ENCODE measurements at regions not wholly inside any gene's neighbourhood (a gene's known extent, or its start where the extent isn't known, plus 50 kb on each side); places are given as distances from the start of the nearest gene placed in this dataset.
"Not testable (repeated sequence)": the region's sequence is repeated elsewhere in the genome, so short reads cannot be mapped to it uniquely, and the experiment has no call there.

GRCh38 chr9:81035171-81035570, 654.2 kb downstream of the TLE1 start:
- in situ Hi-C loops (cut with HindIII; ENCODE audit: low pct_ligation_motif_present, low pct_unique_long_range_greater_than_20kb, low sequenced_read_pairs): no loop called here

DNA sequence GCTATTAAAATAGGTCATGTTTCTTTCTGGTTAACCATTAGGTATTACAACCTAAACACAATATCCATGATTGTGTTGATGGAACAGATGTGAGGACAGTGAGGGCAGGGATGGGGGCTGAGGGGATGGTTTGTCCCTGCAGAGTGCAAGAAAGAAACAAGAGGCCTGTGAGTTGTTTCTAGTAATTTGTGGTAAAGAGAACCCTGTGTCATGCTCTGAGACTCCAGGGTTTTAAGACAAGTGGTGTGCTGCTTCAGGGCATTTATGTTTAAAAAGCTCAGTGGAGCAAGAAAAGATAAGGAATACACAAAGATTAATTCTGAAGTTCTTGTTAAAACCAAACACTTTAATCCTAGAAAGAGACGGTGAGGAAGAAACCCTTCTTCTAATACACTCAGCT, 656.5 kb downstream of the TLE1 start:
- in situ Hi-C loops (cut with HindIII; ENCODE audit: low pct_ligation_motif_present, low pct_unique_long_range_greater_than_20kb, low sequenced_read_pairs): no loop called here
- no peak for DNase-seq

More at GRCh38 chr9:81035171-81035570, 654.2 kb downstream of the TLE1 start:
- DNase-seq: no peak

DNA sequence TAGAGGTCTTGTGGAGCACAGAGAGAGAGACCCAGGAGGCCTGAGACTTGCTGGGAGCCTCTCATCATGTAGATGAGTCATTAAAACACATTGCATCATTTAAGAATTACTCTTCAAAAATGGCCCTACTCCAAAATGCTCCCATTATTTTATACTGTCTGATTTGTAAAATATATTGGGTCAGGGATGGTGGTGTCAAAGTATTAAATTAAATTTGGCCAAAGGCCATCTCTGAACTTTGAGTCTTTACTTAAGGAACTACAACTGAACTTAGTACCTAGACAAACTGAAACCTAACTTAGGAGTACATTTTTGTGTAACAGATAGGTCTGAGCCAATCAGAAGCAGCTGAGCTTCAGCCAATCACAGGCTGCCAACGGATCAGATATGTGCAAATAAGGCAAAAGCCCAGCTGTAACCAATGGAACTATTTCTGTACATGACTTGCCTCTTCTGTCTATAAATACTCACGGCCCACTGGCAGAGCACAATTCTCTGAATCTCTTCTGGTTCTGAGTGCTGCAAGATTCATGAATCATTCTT, 657.2 kb downstream of the TLE1 start:
- in situ Hi-C loops (cut with HindIII; ENCODE audit: low pct_ligation_motif_present, low pct_unique_long_range_greater_than_20kb, low sequenced_read_pairs): no loop called here
- DNase-seq: peak; percentile 19

GRCh38 chr9:81031422-81032029, 657.8 kb downstream of the TLE1 start:
- no peak for DNase-seq
- in situ Hi-C loops (cut with HindIII; ENCODE audit: low pct_ligation_motif_present, low pct_unique_long_range_greater_than_20kb, low sequenced_read_pairs): no loop called here

GRCh38 chr9:81030027-81030426, 659.3 kb downstream of the TLE1 start:
- in situ Hi-C loops (cut with HindIII; ENCODE audit: low pct_ligation_motif_present, low pct_unique_long_range_greater_than_20kb, low sequenced_read_pairs): no loop called here
- DNase-seq: no peak

DNA sequence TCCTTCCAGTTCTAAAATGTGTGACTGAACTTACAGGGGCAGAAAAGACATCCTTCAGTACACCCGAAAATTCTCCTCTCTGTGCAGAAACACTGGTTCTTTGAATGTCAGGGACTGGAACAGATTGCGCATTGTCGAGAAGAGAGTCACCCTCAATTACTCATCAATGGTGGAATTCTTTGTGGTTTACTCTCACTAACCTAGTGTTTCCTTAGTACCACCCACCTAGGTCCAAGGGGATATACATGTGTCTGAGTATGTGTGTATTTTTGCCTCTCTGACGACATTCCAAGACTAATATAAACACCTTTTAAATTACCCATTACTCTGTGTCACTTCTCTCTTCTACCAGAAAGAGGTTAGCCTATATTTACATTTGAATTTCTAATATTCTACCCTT, 660.8 kb downstream of the TLE1 start:
- in situ Hi-C loops (cut with HindIII; ENCODE audit: low pct_ligation_motif_present, low pct_unique_long_range_greater_than_20kb, low sequenced_read_pairs): no loop called here
- peak; percentile 92 for DNase-seq

GRCh38 chr9:81022177-81022576, 667.2 kb downstream of the TLE1 start:
- DNase-seq: no peak
- in situ Hi-C loops (cut with HindIII; ENCODE audit: low pct_ligation_motif_present, low pct_unique_long_range_greater_than_20kb, low sequenced_read_pairs): no loop called here

GRCh38 chr9:81014945-81015344, 674.4 kb downstream of the TLE1 start:
- in situ Hi-C loops (cut with HindIII; ENCODE audit: low pct_ligation_motif_present, low pct_unique_long_range_greater_than_20kb, low sequenced_read_pairs); DNase-seq: not testable (repeated sequence)

DNA sequence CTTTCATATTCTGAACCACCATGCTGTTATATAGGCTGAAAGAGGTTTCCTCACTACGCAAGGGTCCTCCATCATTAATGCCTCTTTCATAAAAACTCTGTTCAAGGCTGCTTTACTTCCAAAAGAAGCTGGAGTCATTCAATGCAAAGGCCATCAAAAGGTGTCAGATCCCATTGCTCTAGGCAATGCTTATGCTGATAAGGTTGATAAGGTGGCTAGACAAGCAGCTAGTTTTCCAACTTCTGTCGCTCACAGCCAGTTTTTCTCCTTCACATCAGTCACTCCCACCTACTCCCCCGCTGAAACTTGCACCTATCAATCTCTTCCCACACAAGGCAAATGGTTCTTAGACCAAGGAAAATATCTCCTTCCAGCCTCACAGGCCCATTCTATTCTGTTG, 676.2 kb downstream of the TLE1 start:
- in situ Hi-C loops (cut with HindIII; ENCODE audit: low pct_ligation_motif_present, low pct_unique_long_range_greater_than_20kb, low sequenced_read_pairs): not testable (repeated sequence)

GRCh38 chr9:81002906-81003305, 686.4 kb downstream of the TLE1 start:
- in situ Hi-C loops (cut with HindIII; ENCODE audit: low pct_ligation_motif_present, low pct_unique_long_range_greater_than_20kb, low sequenced_read_pairs): no loop called here
- no peak for DNase-seq

More for the DNA sequence above, 676.2 kb downstream of the TLE1 start:
- DNase-seq: not testable (repeated sequence)

DNA sequence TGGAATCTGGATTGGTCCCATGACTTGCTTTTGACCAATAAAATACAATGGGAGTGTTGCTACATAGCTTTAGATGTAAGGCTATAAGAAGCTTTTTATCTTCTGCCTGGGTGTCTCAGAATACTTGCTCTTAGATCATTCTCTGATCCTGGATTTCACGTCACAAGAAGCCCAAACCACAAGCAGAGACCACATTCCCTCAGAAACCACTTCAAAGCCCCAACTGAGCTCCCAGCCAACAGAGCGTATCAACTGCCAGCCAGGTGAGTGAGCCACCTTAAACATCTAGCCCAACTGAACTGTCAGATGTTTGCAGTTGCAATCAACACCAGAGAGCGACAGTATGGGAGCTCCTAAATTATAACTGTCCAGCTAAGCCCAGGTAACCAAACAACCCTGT, 687.1 kb downstream of the TLE1 start:
- in situ Hi-C loops (cut with HindIII; ENCODE audit: low pct_ligation_motif_present, low pct_unique_long_range_greater_than_20kb, low sequenced_read_pairs): no loop called here
- no peak for DNase-seq

DNA sequence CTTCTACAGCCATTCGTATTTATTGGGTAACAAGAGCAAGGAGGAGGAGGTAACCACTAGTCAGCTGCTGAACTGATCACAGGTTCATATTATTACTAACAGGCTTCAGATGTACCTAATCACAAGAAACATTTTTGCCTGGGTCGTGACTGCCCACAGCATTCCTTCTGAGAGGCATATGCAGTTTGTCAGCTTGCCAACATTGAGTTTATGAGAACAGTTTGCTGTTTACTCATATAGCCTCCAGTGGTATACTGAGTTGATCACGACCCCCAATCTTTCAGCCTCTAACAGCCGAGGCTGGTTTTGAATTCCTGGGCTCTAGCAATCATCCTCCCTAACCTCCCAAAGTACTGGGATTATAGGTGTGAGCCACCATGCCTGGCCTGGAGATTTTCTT, 693.6 kb downstream of the TLE1 start:
- DNase-seq: no peak
- in situ Hi-C loops (cut with HindIII; ENCODE audit: low pct_ligation_motif_present, low pct_unique_long_range_greater_than_20kb, low sequenced_read_pairs): no loop called here

GRCh38 chr9:80994892-80995291, 694.5 kb downstream of the TLE1 start:
- no peak for DNase-seq
- in situ Hi-C loops (cut with HindIII; ENCODE audit: low pct_ligation_motif_present, low pct_unique_long_range_greater_than_20kb, low sequenced_read_pairs): no loop called here

DNA sequence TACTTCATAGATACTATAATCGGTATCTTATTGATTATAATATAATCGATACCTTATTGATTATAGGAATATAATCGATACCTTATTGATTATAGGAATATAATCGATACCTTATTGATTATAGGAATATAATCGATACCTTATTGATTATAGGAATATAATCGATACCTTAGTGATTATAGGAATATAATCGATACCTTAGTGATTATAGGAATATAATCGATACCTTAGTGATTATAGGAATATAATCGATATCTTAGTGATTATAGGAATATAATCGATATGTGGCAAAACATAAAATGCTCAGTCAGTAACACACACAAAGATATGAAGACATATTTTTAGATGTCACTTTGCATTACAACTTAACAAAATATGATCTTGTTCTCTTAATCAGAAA, 703.8 kb downstream of the TLE1 start:
- in situ Hi-C loops (cut with HindIII; ENCODE audit: low pct_ligation_motif_present, low pct_unique_long_range_greater_than_20kb, low sequenced_read_pairs): not testable (repeated sequence)

DNA sequence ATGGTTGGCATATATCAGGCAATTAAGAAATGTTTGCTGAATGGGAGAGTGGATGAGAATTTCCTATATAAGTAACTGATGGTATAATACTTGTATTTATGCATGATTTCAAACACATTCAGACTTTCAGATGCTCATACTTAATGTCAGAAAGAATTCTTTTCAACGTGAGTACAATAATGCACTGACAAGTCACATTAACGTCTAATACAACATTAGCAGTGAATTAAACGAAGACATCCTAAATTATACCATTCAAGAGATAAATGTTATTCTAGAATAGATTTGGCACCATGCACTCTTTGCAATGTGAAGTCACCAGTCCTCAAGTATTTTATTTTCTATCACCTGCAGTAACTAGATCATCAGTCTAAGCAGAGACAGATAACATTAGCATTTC, 712.9 kb downstream of the TLE1 start:
- in situ Hi-C loops (cut with HindIII; ENCODE audit: low pct_ligation_motif_present, low pct_unique_long_range_greater_than_20kb, low sequenced_read_pairs): no loop called here
- DNase-seq: no peak

More for the DNA sequence above, 703.8 kb downstream of the TLE1 start:
- DNase-seq: not testable (repeated sequence)

- in situ Hi-C loops (cut with HindIII; ENCODE audit: low pct_ligation_motif_present, low pct_unique_long_range_greater_than_20kb, low sequenced_read_pairs); DNase-seq: not testable (repeated sequence)
These were observed 719.0 kb downstream of the TLE1 start for GRCh38 chr9:80970377-80970776.

DNA sequence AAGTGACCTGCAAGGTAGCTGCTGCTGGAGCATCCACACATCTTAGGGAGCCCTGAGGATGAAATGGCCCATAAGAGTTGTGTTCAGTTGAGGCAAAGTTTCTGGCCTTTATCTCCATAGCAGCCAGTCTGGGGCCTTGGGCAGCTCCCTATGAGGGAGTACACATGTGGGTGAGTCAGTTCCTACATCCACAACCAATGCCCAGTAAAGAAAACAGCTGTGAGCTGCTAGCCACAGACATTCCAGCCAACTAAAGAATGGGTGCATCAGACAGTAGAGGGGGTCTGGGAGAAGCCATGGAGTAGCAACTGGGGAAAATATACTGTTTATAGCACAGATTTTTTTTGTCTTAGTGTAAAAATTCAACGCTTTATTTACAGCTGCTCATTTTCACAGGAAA, 720.7 kb downstream of the TLE1 start:
- in situ Hi-C loops (cut with HindIII; ENCODE audit: low pct_ligation_motif_present, low pct_unique_long_range_greater_than_20kb, low sequenced_read_pairs): no loop called here
- no peak for DNase-seq

- no peak for DNase-seq
These were observed 724.4 kb downstream of the TLE1 start for GRCh38 chr9:80964914-80965313.

GRCh38 chr9:80964374-80964773, 725.0 kb downstream of the TLE1 start:
- in situ Hi-C loops (cut with HindIII; ENCODE audit: low pct_ligation_motif_present, low pct_unique_long_range_greater_than_20kb, low sequenced_read_pairs): no loop called here
- no peak for DNase-seq

More at GRCh38 chr9:80964914-80965313, 724.4 kb downstream of the TLE1 start:
- in situ Hi-C loops (cut with HindIII; ENCODE audit: low pct_ligation_motif_present, low pct_unique_long_range_greater_than_20kb, low sequenced_read_pairs): no loop called here

DNA sequence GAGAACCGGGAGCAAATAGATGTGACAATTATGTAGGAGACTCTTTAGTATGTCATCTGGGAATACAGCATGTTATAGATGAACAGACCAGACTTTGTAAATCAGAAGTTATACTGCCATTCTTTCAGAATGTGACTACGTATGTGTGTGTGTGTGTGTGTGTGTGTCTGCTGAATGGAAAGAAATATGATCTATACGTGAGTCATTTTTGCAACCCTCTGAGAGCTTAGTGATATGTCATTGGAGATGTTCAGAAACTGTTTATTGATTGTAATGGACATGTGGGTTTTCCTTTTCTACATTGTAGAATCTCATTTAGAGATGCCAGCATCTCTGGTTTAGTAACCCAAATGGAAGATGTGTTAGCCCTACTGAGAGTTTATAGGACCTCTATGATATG, 731.5 kb downstream of the TLE1 start:
- in situ Hi-C loops (cut with HindIII; ENCODE audit: low pct_ligation_motif_present, low pct_unique_long_range_greater_than_20kb, low sequenced_read_pairs): no loop called here
- DNase-seq: no peak
